Common myeloid progenitor, CD34-positive (primary cell): ENCODE measurements at regions not wholly inside any gene's neighbourhood (a gene's known extent, or its start where the extent isn't known, plus 50 kb on each side); places are given as distances from the start of the nearest gene placed in this dataset.

Source experiments
- CTCF ChIA-PET: fragments of 350-600 bp; sonication (Branson Sonifier 250); formaldehyde crosslinking; loops from one replicate; lab custom pipeline; 2021; ENCODE audit warnings: antibody characterized with exemption; lab: Charles Lee
- POLR2A ChIA-PET: fragments of 350-600 bp; sonication (Branson Sonifier 250); formaldehyde crosslinking; loops from one replicate; lab custom pipeline; 2021; ENCODE audit warnings: antibody characterized with exemption; lab: Charles Lee
- DNase-seq, 3 donors: peaks; one replicate each; pipeline versions ENCODE4 v3.0.0 to v3.0.0-alpha.2; 2013
- H3K27ac ChIP-seq, 2 experiments: 1 replicate in 1 of 2; 2 replicates in 1 of 2; pipeline ENCODE4 v1.7.0; 2013; ENCODE audit warnings: inconsistent platforms in 2 of 2, low read length in 2 of 2, mild to moderate bottlenecking in 2 of 2, low read depth in 1 of 2, moderate library complexity in 1 of 2; ENCODE audit not compliant: severe bottlenecking in 2 of 2, insufficient read depth in 1 of 2, poor library complexity in 1 of 2
- H3K27me3 ChIP-seq, 5 experiments: replicated peaks in 2 of 5; 1 replicate in 3 of 5; 2 replicates in 2 of 5; pipeline versions ENCODE4 v1.6.1 to v1.7.0; 2013; ENCODE audit warnings: low read length in 4 of 5, mild to moderate bottlenecking in 2 of 5, moderate library complexity in 2 of 5, inconsistent platforms in 1 of 5; ENCODE audit not compliant: insufficient read depth in 5 of 5, control insufficient read depth in 4 of 5
- H3K36me3 ChIP-seq, 4 experiments: 1 replicate in 2 of 4; 2 replicates in 2 of 4; pipeline versions ENCODE4 v1.6.1 to v1.7.0; 2013; ENCODE audit warnings: low read length in 3 of 4, control low read depth in 1 of 4, mild to moderate bottlenecking in 1 of 4; ENCODE audit not compliant: control insufficient read depth in 4 of 4, insufficient read depth in 4 of 4
- H3K4me1 ChIP-seq, 4 experiments: 1 replicate in 3 of 4; 2 replicates in 1 of 4; pipeline versions ENCODE4 v1.6.1 to v1.7.1; 2013; ENCODE audit warnings: low read length in 3 of 4, mild to moderate bottlenecking in 3 of 4, control low read depth in 1 of 4, inconsistent platforms in 1 of 4, moderate library complexity in 1 of 4; ENCODE audit not compliant: control insufficient read depth in 4 of 4, insufficient read depth in 4 of 4; ENCODE audit errors: control extremely low read depth in 1 of 4
- H3K4me3 ChIP-seq, 7 experiments: 1 replicate in 4 of 7; 2 replicates in 3 of 7; pipeline versions ENCODE4 v1.5.1 to v1.7.0; 2013; ENCODE audit warnings: mild to moderate bottlenecking in 7 of 7, low read length in 6 of 7, moderate library complexity in 6 of 7, inconsistent platforms in 2 of 7, low read depth in 2 of 7, control low read depth in 1 of 7; ENCODE audit not compliant: insufficient read depth in 4 of 7, control insufficient read depth in 1 of 7; ENCODE audit errors: extremely low read depth in 1 of 7
- H3K9me3 ChIP-seq, 5 experiments: 1 replicate in 4 of 5; 2 replicates in 1 of 5; pipeline versions ENCODE4 v1.6.1 to v1.7.1; 2013; ENCODE audit warnings: low read length in 4 of 5, mild to moderate bottlenecking in 2 of 5, inconsistent platforms in 1 of 5, low read depth in 1 of 5, moderate library complexity in 1 of 5; ENCODE audit not compliant: control insufficient read depth in 4 of 5, insufficient read depth in 2 of 5; ENCODE audit errors: control extremely low read depth in 1 of 5
- WGBS: methylation state at CpG from one replicate; pipeline ENCODE4 v1.1.5; 2013; ENCODE audit not compliant: insufficient coverage; 5-methylcytosine and 5-hydroxymethylcytosine counted together

DNA sequence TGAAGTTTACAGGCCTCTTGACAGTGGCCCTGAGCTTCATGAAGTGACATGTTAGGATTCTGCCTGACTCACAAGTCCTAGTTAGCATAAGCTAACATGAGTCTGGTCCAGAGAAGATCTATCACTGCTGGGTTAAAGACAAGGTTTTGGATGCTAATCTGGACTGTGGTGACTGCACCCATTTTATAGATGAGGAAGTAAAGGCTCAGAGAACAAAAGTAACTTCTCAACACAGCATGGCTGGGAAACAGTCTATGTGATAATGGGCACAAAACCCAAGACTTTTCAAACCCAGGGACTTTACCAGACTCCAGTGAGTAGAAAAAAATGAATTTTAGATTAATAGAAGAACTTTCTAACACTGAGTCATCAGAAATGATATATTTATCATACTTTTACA lies 236.8 kb upstream of the IRX5 start:
- CTCF ChIA-PET = no interaction called here
- DNase-seq = no peak
- H3K36me3 ChIP-seq = no peaks in the 10 kb centered on the region
- H3K27ac ChIP-seq = no peak overlapping the region
- H3K9me3 ChIP-seq = peaks cover 0 to 1% (median 0%) of the 10 kb centered on the region in 5 experiments
- H3K27me3 ChIP-seq = peaks cover 0 to 7% (median 2%) of the 10 kb centered on the region in 5 experiments
- no peaks in the 10 kb centered on the region for H3K4me1 ChIP-seq
- POLR2A ChIA-PET = no interaction called here
- no peak overlapping the region for H3K4me3 ChIP-seq

DNA sequence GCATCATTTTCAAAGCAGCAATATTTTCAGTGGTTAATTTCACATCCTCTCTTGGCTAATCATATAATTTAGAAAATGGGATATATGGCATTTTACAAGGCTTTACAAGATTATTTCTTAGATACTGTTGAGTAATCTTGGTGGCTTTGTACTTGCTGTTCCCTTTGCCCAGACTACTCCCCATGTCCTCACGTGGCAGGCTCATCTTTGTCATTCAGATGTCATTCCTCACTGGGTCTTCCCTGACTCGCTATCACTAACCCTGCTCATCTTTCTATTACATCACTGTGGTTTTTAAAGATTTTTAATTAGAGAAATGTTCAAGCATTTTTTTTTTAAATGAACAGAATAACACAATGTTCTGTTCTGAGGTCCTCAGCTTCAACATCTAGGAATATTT lies 240.0 kb upstream of the IRX5 start:
- WGBS = no CpG with 5 or more reads among the region's 2 CpGs
- Histone ChIP-seq H3K4me1 (no peaks in the 10 kb centered on the region), H3K9me3 (no peaks in the 10 kb centered on the region), H3K4me3 (no peak overlapping the region), H3K36me3 (no peaks in the 10 kb centered on the region), H3K27me3 (peaks cover 0 to 2% (median 0%) of the 10 kb centered on the region in 5 experiments), H3K27ac (no peak overlapping the region)
- DNase-seq = no peak
- CTCF ChIA-PET = no interaction called here
- POLR2A ChIA-PET = no interaction called here

DNA sequence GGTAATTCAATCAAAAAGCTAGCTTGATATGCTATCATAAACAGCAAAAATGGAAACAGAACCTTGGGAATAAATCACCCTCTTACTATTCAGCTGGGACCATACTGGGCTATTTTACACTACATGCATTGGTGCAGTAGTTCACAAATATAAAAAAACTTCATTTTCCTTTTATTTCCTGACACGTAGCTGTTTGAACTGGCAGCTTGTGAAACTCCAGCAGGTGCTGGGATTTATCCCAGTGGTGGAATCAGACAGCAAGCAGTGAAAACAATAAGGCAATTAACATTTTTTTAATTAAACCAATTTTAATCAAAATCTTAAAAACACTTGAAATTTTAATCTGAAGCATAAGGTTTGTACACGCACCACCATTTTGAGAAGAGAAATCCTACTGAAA lies 240.4 kb upstream of the IRX5 start:
- Histone ChIP-seq H3K36me3 (no peaks in the 10 kb centered on the region), H3K4me3 (no peak overlapping the region), H3K9me3 (no peaks in the 10 kb centered on the region), H3K4me1 (no peaks in the 10 kb centered on the region), H3K27me3 (peaks cover 0 to 2% (median 0%) of the 10 kb centered on the region in 5 experiments), H3K27ac (no peak overlapping the region)
- CTCF ChIA-PET = no interaction called here
- DNase-seq = no peak
- no CpG with 5 or more reads among the region's 2 CpGs for WGBS
- POLR2A ChIA-PET = no interaction called here

DNA sequence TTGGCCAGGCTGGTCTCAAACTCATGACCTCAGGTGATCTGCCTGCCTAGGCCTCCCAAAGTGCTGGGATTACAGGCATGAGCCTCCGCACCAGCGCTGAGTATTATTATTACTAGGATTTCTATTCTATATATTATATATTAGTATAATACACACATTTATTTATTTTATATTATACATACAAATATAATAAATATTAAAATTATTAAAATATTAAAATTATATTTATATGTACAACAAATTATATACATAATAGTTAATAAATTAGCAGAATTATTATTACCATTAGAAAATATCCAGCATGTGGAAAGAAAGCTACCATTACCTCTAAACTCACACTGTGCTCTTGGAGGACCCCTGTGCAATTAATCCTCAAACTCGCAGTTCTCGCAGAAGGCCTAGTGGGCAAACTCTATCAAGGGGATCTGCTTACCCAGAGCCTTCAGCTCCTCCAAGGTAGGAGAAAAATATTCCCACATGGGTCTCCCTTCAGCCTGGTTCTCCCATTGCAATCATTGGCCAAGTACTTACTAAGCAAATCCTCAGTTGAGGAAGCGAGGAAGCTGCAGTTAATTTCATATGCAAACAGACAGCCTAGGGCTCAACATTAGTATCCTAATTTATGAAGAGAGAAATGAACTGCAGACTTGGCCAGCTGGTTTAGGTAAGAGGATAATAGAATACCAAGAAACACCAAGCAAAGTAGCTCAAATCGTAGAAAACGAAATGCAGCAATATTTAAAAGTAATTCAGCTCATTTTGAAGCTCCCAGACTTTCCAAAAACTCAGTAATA lies 241.4 kb upstream of the IRX5 start:
- no peaks in the 10 kb centered on the region for H3K9me3 ChIP-seq
- peaks cover 0 to 2% (median 0%) of the 10 kb centered on the region in 5 experiments for H3K27me3 ChIP-seq
- H3K27ac ChIP-seq = no peak overlapping the region
- H3K4me1 ChIP-seq = no peaks in the 10 kb centered on the region
- 100% methylated on average over 1 of the region's 7 CpGs for WGBS
- ChIA-PET POLR2A (no interaction called here), CTCF (interaction anchor here (1.0 kb wide), 1 partner anchor 299 kb away, joined by 3 read pairs; no protein-coding TSS in a partner anchor)
- H3K4me3 ChIP-seq = no peak overlapping the region
- DNase-seq = no peak
- no peaks in the 10 kb centered on the region for H3K36me3 ChIP-seq

DNA sequence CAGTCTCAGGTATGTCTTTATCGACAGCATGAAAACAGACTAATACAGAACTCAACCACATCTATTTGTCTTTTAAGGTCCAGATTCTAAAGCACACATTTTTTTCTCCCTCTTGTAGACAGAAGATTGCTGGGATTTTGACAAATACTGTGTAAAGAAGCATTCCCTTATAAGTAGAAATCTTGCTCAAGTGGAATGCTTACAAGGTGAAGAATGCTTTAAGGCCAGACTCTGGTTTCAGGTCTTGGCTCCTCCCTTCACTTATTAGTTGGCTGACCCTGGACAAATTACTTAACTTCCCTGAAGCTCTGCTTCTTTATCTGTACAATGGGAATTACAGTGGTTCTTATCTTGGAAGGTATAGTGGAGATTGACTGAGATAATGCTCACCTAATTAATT lies 242.3 kb upstream of the IRX5 start:
- DNase-seq = no peak
- POLR2A ChIA-PET = no interaction called here
- H3K27ac ChIP-seq = no peak overlapping the region
- no CpG with 5 or more reads among the region's 1 CpG for WGBS
- CTCF ChIA-PET = no interaction called here
- H3K9me3 ChIP-seq = no peaks in the 10 kb centered on the region
- H3K4me1 ChIP-seq = no peaks in the 10 kb centered on the region
- H3K36me3 ChIP-seq = no peaks in the 10 kb centered on the region
- no peak overlapping the region for H3K4me3 ChIP-seq
- H3K27me3 ChIP-seq = peaks cover 0 to 2% (median 0%) of the 10 kb centered on the region in 5 experiments

DNA sequence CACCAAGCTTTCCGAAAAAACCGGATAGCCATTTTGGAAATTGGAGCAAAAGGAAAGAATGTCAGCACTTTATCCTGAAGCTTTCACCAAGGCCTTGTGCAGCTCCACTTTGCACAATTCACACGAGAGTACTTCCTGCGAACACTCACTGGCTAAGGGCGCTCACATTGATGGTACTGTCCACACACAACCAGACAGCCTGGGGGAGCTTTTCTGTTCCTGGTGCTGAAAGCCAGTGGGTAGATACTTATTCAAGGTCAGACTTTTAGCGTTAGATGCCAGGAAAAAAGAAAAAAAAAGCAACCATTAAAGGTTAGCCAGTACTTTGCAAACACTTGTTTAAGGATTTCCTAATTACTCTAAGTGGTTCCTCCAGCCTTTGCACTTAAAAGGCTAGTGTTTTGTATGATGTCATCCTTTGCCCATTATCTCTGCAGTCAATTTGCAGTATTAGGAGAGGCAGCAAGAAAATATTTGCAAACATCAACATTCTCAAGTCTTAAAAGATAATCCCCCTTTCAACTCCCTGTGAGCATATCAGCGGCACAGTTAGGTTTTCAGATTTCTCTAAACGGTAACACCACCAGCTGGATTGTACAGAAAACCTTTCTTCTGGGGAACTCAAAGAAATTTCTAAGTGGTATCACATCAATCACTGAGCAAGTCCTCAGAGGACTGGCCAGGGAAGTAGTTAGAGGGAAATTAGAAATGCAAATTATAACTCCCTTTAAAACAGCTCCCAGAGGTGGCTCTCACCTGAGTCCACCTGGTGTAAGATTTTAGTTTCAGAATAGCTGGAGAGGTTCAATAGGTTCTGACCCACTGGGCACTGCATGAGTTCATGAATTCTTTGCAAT lies 243.4 kb upstream of the IRX5 start:
- no peaks in the 10 kb centered on the region for H3K9me3 ChIP-seq
- peaks cover 0 to 2% (median 0%) of the 10 kb centered on the region in 5 experiments for H3K27me3 ChIP-seq
- no peaks in the 10 kb centered on the region for H3K36me3 ChIP-seq
- no peaks in the 10 kb centered on the region for H3K4me1 ChIP-seq
- DNase-seq = no peak
- ChIA-PET POLR2A (no interaction called here), CTCF (no interaction called here)
- 90% methylated on average over 8 of the region's 8 CpGs for WGBS
- H3K27ac ChIP-seq = no peak overlapping the region
- H3K4me3 ChIP-seq = no peak overlapping the region

DNA sequence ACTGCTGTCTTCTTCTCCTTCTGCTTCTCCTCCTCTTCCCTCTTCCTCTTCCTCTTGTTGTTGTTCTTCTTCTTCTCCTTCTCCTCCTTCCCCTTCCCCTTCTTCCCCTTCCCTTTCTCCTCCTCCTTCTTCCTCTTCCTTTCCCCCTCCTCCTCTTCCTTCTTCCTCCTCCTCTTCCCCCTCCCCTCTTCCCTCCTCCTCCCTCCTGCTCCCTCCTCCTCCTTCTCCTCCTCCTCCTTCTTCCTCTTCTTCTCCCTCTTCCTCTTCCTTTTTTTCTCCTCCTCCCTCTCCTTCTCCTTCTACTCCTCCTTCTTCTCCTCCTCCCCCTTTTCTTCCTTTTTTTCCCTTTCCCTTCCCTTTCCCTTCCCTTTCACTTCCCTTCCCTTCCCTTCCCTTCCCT lies 245.0 kb upstream of the IRX5 start:
- ChIA-PET CTCF (interaction anchor here (0.6 kb wide), 1 partner anchor 628 kb away, joined by 3 read pairs; no protein-coding TSS in a partner anchor), POLR2A (no interaction called here)
- Histone ChIP-seq H3K9me3 (peaks cover 0 to 1% (median 0%) of the 10 kb centered on the region in 5 experiments), H3K36me3 (no peaks in the 10 kb centered on the region), H3K4me1 (no peaks in the 10 kb centered on the region), H3K4me3 (no peak overlapping the region), H3K27ac (no peak overlapping the region), H3K27me3 (no peaks in the 10 kb centered on the region)
- no peak for DNase-seq
